Karpas-422 (cell line): ENCODE measurements at regions not wholly inside any gene's neighbourhood (a gene's known extent, or its start where the extent isn't known, plus 50 kb on each side); places are given as distances from the start of the nearest gene placed in this dataset.
"Not testable (repeated sequence)": the region's sequence is repeated elsewhere in the genome, so short reads cannot be mapped to it uniquely, and the experiment has no call there.

ENCODE experiments used
- DNase-seq: peaks from one replicate; pipeline ENCODE4 v3.0.0-alpha.2; 2015
- H2AFZ ChIP-seq: fragments of 200-600 bp; sonication (generic); 2 replicates; pipeline ENCODE4 v1.6.1; 2014; ENCODE audit warnings: antibody characterized with exemption, low read length, mixed read lengths
- H3K27ac ChIP-seq: fragments of 200-600 bp; sonication (generic); 2 replicates; pipeline ENCODE4 v1.5.1; 2014; ENCODE audit warnings: mild to moderate bottlenecking, low read length, moderate library complexity
- H3K27me3 ChIP-seq: fragments of 200-600 bp; sonication (generic); 2 replicates; pipeline ENCODE4 v1.6.1; 2014; ENCODE audit warnings: low read length, mixed read lengths
- H3K36me3 ChIP-seq: fragments of 200-600 bp; sonication (generic); 2 replicates; pipeline ENCODE4 v1.6.1; 2014; ENCODE audit warnings: low read length, mixed read lengths; ENCODE audit not compliant: insufficient read depth
- H3K4me1 ChIP-seq: fragments of 200-600 bp; sonication (generic); 2 replicates; pipeline ENCODE4 v1.6.1; 2014; ENCODE audit warnings: mild to moderate bottlenecking, low read length, mixed read lengths
- H3K4me2 ChIP-seq: fragments of 200-600 bp; sonication (generic); 2 replicates; pipeline ENCODE4 v1.6.1; 2014; ENCODE audit warnings: low read length, low read depth, mild to moderate bottlenecking; ENCODE audit not compliant: poor library complexity, severe bottlenecking
- H3K4me3 ChIP-seq: fragments of 200-600 bp; sonication (generic); 2 replicates; pipeline ENCODE4 v1.5.1; 2014; ENCODE audit warnings: mild to moderate bottlenecking, antibody characterized with exemption, low read length, mixed read lengths
- H3K79me2 ChIP-seq: fragments of 200-600 bp; sonication (generic); 2 replicates; pipeline ENCODE4 v1.6.1; 2014; ENCODE audit warnings: mild to moderate bottlenecking, low read length, mixed read lengths
- H3K9ac ChIP-seq: fragments of 200-600 bp; sonication (generic); 2 replicates; pipeline ENCODE4 v1.6.0; 2014; ENCODE audit warnings: low read length
- H3K9me2 ChIP-seq: fragments of 200-600 bp; sonication (generic), shearing (Covaris generic); replicated peaks from 2 replicates; pipeline ENCODE4 v1.6.0; 2014; ENCODE audit warnings: mild to moderate bottlenecking, low read length, moderate library complexity; ENCODE audit not compliant: insufficient read depth
- H3K9me3 ChIP-seq: fragments of 300-700, 200-600 bp; sonication (generic); 2 replicates; pipeline ENCODE4 v1.6.1; 2014; ENCODE audit warnings: low read length, mixed read lengths
- H4K20me1 ChIP-seq: fragments of 200-600 bp; sonication (generic); 2 replicates; pipeline ENCODE4 v1.6.1; 2014; ENCODE audit warnings: mild to moderate bottlenecking, antibody characterized with exemption, low read length, low read depth; ENCODE audit not compliant: insufficient read depth

DNA sequence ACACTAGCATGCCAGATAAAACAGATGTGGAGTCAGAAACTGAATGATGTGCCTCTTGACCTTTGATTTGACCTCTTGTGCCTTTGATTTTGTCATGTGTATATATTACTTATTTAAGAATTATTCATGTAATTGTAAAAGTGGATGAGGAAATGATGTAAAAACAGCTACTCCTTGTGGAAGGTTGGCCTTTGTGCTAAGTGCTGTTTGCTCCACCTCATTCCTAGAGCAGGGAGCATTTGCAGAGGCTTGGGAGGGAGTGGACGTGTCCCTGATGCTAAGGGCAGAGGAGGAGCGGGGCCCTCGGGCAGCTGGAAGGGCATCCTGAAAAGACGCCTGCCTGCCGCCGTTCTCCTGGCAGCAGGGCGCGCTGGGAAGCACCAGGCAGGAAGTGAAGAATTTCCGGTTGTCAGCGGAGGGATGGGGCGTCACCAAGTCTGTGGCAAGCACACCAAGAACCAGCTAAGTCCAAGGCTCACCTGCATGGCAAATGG is 197.6 kb upstream of the ZNF32 start:
- Histone ChIP-seq H3K4me3 (no peak overlapping the region), H2AFZ (no peak overlapping the region), H3K79me2 (no peaks in the 10 kb centered on the region), H3K9me2 (no peaks in the 10 kb centered on the region), H3K9ac (no peak overlapping the region), H3K4me2 (no peak overlapping the region), H3K9me3 (no peaks in the 10 kb centered on the region), H3K27me3 (no peaks in the 10 kb centered on the region), H3K36me3 (no peaks in the 10 kb centered on the region), H4K20me1 (no peaks in the 10 kb centered on the region), H3K4me1 (peaks cover 8% of the 10 kb centered on the region), H3K27ac (no peak overlapping the region)
- no peak for DNase-seq

DNA sequence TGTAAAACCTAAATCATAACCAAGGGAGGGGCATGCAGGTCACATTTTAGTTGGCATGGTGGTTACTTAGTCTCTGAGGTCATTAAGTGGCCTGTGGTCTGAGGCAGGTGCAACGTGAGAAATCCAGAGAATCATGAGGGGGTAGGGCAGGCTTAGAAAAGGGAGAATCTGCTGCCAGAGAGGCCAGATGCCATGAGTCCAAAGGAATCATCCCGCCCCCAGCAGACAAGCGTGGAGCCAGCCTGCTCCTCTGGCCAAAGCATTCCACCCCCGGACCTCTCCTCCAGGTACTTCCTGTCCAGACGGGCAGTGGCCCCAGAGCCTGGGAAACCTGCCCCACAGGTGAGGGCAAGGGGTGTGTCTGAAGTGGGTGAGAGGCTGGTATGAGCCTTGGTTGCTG is 196.4 kb upstream of the ZNF32 start:
- no peak for DNase-seq
- H3K9me3 ChIP-seq: no peaks in the 10 kb centered on the region
- H3K27ac ChIP-seq: no peak overlapping the region
- no peaks in the 10 kb centered on the region for H3K36me3 ChIP-seq
- H3K4me3 ChIP-seq: no peak overlapping the region
- no peak overlapping the region for H3K4me2 ChIP-seq
- no peak overlapping the region for H2AFZ ChIP-seq
- H3K9ac ChIP-seq: no peak overlapping the region
- H3K9me2 ChIP-seq: no peaks in the 10 kb centered on the region
- H4K20me1 ChIP-seq: no peaks in the 10 kb centered on the region
- peaks cover 8% of the 10 kb centered on the region for H3K4me1 ChIP-seq
- no peaks in the 10 kb centered on the region for H3K27me3 ChIP-seq
- H3K79me2 ChIP-seq: no peaks in the 10 kb centered on the region

GRCh38 chr10:43844221-43844620 is 195.5 kb upstream of the ZNF32 start:
- H3K4me2 ChIP-seq: no peak overlapping the region
- H3K79me2 ChIP-seq: no peaks in the 10 kb centered on the region
- H3K9ac ChIP-seq: no peak overlapping the region
- H3K4me3 ChIP-seq: no peak overlapping the region
- H2AFZ ChIP-seq: no peak overlapping the region
- H3K4me1 ChIP-seq: peaks cover 5% of the 10 kb centered on the region
- H3K27ac ChIP-seq: no peak overlapping the region
- H4K20me1 ChIP-seq: no peaks in the 10 kb centered on the region
- no peak for DNase-seq
- no peaks in the 10 kb centered on the region for H3K27me3 ChIP-seq
- no peaks in the 10 kb centered on the region for H3K36me3 ChIP-seq
- H3K9me2 ChIP-seq: no peaks in the 10 kb centered on the region
- H3K9me3 ChIP-seq: no peaks in the 10 kb centered on the region

- Histone ChIP-seq H3K27ac (no peak overlapping the region), H3K4me1 (no peaks in the 10 kb centered on the region; the same call in 1 of the 2 replicates), H3K4me3 (no peak overlapping the region), H3K9me2 (no peaks in the 10 kb centered on the region), H3K4me2 (no peak overlapping the region), H3K79me2 (no peaks in the 10 kb centered on the region), H3K9me3 (no peaks in the 10 kb centered on the region), H3K36me3 (no peaks in the 10 kb centered on the region), H3K9ac (no peak overlapping the region), H3K27me3 (no peaks in the 10 kb centered on the region), H4K20me1 (no peaks in the 10 kb centered on the region), H2AFZ (no peak overlapping the region)
- no peak for DNase-seq
Observed at GRCh38 chr10:43843321-43844101, 194.8 kb upstream of the ZNF32 start.

DNA sequence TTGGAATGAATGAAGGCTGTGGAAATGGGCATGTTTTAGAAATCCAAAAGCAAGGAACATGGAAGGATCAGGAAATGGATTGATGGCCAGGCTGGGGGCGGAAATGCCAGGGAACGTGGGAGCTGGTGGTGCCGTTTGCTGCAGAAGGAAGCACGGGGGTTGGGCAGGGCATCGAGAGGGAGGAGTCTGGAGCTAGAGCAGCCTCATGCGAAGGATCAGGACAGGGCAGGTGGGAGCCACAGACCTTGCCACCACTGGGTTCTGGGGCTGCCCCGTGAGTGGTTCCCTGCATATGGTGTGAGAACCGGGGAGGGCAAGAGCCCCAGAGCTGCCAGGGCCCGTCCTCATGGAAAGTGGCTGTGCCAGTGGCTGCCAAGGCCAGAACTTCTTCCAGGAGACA is 193.8 kb upstream of the ZNF32 start:
- no peak overlapping the region for H2AFZ ChIP-seq
- H3K79me2 ChIP-seq: no peaks in the 10 kb centered on the region
- no peaks in the 10 kb centered on the region for H3K9me2 ChIP-seq
- no peaks in the 10 kb centered on the region; the same call in 1 of the 2 replicates for H3K4me1 ChIP-seq
- no peak for DNase-seq
- H3K9me3 ChIP-seq: no peaks in the 10 kb centered on the region
- H3K4me2 ChIP-seq: no peak overlapping the region
- no peak overlapping the region for H3K9ac ChIP-seq
- no peak overlapping the region for H3K4me3 ChIP-seq
- H4K20me1 ChIP-seq: no peaks in the 10 kb centered on the region
- no peaks in the 10 kb centered on the region for H3K27me3 ChIP-seq
- H3K27ac ChIP-seq: no peak overlapping the region
- no peaks in the 10 kb centered on the region for H3K36me3 ChIP-seq

GRCh38 chr10:43842072-43842471 is 193.4 kb upstream of the ZNF32 start:
- H3K4me1 ChIP-seq: no peaks in the 10 kb centered on the region; the same call in 1 of the 2 replicates
- no peaks in the 10 kb centered on the region for H4K20me1 ChIP-seq
- H3K9me3 ChIP-seq: no peaks in the 10 kb centered on the region
- no peak overlapping the region for H3K4me2 ChIP-seq
- no peak overlapping the region for H3K27ac ChIP-seq
- no peaks in the 10 kb centered on the region for H3K9me2 ChIP-seq
- H3K27me3 ChIP-seq: no peaks in the 10 kb centered on the region
- no peaks in the 10 kb centered on the region for H3K79me2 ChIP-seq
- H2AFZ ChIP-seq: no peak overlapping the region
- no peak for DNase-seq
- H3K36me3 ChIP-seq: no peaks in the 10 kb centered on the region
- H3K4me3 ChIP-seq: no peak overlapping the region
- no peak overlapping the region for H3K9ac ChIP-seq

GRCh38 chr10:43839973-43840372 is 191.3 kb upstream of the ZNF32 start:
- H3K4me1 ChIP-seq: no peaks in the 10 kb centered on the region; the same call in 1 of the 2 replicates
- no peaks in the 10 kb centered on the region for H3K79me2 ChIP-seq
- DNase-seq: no peak
- H3K4me2 ChIP-seq: no peak overlapping the region
- H3K4me3 ChIP-seq: no peak overlapping the region
- H3K27ac ChIP-seq: no peak overlapping the region
- H3K27me3 ChIP-seq: 0 out of 2 replicates have a peak, but pooled peaks cover 2% of the 10 kb centered on the region
- H4K20me1 ChIP-seq: no peaks in the 10 kb centered on the region
- no peaks in the 10 kb centered on the region for H3K9me3 ChIP-seq
- no peaks in the 10 kb centered on the region for H3K9me2 ChIP-seq
- H3K36me3 ChIP-seq: no peaks in the 10 kb centered on the region
- no peak overlapping the region for H2AFZ ChIP-seq
- H3K9ac ChIP-seq: no peak overlapping the region

DNA sequence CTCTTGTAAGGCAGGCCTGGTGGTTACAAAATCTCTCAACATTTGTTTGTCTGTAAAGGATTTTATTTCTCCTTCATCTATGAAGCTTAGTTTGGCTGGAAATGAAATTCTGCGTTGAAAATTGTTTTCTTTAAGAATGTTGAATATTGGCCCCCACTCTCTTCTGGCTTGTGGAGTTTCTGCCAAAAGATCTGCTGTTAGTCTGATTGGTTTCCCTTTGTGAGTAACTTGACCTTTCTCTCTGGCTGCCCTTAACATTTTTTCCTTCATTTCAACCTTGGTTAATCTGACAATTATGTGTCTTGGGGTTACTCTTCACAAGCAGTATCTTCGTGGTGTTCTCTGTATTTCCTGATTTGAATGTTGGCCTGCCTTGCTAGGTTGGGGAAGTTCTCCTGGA is 186.1 kb upstream of the ZNF32 start:
- not testable (repeated sequence) for H3K79me2 ChIP-seq, H3K9me2 ChIP-seq, H3K4me1 ChIP-seq, H3K4me3 ChIP-seq, H3K9ac ChIP-seq, DNase-seq, H3K27me3 ChIP-seq, H4K20me1 ChIP-seq, H2AFZ ChIP-seq, H3K36me3 ChIP-seq, H3K4me2 ChIP-seq, H3K27ac ChIP-seq, H3K9me3 ChIP-seq
